HG02759 (cell line): ENCODE measurements at regions not wholly inside any gene's neighbourhood (a gene's known extent, or its start where the extent isn't known, plus 50 kb on each side); places are given as distances from the start of the nearest gene placed in this dataset.

Experiments used
- ATAC-seq: cut with Tn5 transposase; IDR thresholded peaks from one replicate; pipeline ENCODE4 v1.9.1; 2021; ENCODE audit warnings: mild to moderate bottlenecking, moderate library complexity; ENCODE audit not compliant: unreplicated experiment

DNA sequence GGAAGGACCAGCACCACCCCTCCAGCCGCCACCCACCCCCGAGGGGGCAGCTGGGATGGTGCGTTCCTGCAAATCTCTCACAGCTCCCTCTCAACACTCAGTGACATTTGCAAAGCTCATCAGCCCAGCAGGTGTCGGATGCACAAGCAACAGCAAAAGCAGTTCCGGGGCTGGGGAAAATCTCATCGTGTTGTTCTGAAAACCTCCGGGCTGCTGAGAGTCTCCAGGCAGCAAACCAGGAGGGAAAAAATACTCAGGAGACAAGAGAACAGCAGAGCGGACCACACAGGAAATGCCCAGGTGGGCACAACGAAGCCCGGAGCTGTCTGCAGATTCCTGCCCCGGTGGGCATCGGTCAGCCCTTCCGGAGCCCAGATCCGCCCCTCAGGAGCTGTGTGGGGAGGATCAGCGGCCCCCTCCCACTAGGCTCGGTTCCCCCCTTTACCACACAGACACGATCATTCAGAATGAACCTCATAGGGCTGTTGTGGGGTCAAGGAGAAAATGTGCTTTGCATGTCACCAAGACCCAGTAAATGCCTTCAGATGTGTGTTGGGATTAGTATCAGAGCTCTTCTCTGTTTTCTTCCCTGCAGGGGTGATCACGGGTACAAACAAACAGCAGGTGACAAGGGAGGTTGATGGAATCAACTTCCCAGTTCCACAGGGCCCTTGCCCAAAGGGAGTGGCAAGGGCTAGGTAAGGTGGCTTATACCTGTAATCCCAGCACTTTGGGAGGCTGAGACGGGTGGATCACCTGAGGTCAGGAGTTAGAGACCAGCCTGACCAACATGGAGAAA, 127.0 kb upstream of the TIAM1 start:
- ATAC-seq = no peak

DNA sequence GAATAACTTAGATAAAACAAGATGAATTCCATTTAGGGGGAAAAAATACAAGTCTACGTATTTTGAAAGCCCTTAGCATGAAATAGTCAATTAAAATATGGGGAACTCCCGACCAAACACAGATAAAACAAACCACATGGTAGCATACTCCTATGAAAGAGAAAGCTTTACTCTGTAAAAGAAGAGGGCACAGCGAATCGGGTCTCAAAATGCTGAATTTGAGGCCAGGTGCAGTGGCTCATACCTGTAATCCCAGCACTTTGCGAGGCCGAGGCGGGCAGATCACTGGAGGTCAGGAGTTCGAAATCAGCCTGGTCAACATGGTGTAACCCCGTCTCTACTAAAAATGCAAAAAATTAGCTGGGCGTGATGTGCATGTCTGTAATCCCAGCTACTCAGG, 116.9 kb upstream of the TIAM1 start:
- no peak for ATAC-seq

DNA sequence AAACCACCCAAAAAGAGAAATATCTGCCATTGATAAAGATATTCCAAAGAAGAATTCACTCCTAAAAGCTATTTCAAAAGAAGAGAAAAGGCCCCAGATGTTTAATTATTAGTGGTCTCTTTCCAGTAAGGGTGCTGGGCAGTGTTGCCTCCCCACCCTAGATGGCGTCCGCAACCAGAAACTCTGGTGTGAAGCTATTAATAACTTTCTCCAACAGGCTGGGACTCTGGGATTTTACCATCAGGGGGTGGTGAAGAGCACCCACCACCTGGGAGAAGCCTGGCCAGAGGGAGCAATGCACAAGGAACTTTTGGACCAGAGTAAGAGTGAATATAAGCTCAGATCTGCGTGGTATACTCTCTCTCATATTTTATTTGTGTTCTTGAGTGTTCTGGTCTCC, 115.4 kb upstream of the TIAM1 start:
- ATAC-seq = no peak

DNA sequence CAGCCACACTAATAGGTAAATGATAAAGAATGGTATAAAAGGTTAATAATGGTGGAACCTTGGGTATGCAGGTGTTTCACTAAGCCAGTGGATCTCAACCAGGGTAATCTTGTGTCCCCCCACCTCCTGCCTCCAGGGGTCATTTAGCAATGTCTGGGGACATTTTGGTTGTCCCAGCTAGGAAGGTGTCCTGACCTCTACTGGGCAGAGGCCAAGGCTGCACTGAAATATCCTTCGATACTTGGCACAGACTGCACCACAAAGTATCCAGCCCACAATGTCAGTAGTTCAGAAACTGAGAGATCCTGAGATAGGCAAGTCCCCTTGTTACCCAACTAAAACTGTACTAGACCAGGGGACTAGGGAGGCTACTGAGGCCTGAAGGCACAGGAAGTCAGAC, 113.6 kb upstream of the TIAM1 start:
- no peak for ATAC-seq

DNA sequence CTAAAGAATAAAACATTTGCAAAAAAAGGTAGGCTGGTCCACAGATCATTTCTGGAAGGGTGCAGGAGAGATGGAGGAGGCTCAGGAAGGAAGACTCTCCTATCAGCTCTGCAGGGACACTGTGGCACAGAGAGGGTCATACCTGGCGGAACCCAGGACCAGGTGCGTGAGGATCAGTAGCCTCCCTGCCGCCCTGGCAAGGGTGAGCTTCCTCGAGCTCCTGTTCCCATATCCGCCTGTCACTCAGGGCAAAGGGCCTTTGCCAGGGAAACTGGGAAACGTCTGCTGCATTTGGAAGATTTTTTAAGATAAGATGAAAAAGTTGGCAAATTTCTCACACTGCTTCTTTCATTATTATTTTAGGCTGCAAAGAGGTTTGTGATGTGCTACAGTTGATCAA, 112.1 kb upstream of the TIAM1 start:
- no peak for ATAC-seq

DNA sequence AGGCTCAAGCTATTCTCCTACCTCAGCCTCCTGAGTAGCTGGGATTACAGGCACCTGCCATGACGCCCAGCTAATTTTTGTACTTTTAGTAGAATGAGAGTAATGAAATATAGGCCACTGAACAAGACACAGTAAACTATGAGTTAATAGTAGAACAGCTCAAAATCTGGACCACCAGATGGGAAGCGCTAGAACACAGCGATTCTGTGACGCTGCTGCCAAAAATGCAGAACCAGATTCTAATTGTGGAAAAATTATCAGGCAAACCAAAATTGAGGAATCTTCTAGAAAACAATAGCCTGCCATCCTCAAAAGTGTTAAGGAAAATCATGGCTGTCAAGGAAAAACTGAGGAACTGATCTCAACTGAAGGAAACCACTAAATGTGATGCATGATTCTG, 111.4 kb upstream of the TIAM1 start:
- no peak for ATAC-seq

DNA sequence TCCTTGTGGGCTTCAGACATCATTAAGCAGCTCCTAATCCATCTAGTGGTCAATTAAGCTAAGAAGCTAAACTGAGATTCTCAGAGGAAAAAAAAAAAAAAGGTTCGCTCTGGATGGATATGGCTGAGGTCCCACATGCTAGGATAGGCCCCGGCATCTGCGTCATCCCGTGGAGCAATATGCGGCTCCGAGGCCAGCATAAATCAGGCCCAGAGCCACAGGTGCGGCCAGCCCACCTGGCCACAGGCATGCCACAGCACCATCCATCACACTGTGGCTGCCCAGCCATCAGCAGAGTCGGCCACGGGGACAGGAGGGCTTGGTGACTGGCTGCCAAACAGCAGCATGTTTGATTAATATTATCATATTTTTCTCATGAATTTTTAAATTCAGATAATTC, 106.9 kb upstream of the TIAM1 start:
- ATAC-seq = no peak

DNA sequence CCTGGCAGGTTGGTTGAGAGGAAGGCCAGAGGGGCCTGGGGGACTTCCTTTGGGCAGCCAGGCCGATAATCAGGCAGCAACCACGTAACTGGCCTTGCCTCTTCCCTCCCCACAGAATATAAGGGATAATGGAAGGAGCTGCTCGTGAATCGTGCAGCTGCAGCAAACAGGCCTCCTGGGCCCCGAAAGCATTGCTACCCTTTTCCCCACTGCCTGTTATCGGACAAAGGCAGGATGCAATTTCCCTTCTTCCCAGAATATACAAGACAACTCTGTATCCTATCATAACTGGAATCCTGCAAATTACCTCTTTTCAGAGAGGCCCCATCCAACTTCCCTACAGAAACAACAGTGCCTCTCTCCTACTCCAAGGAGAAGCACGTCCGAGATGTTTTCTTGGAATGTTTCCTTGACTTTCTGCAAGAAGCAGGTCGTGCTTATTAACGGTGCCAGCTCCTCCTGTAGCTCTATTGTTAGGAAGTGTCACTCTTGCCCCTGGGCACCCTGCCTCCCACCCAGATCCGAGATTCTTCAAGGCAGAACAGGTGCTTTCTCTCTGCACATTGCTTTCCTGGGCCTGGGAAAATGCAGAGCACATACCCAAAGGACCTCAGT, 106.0 kb upstream of the TIAM1 start:
- no peak for ATAC-seq

DNA sequence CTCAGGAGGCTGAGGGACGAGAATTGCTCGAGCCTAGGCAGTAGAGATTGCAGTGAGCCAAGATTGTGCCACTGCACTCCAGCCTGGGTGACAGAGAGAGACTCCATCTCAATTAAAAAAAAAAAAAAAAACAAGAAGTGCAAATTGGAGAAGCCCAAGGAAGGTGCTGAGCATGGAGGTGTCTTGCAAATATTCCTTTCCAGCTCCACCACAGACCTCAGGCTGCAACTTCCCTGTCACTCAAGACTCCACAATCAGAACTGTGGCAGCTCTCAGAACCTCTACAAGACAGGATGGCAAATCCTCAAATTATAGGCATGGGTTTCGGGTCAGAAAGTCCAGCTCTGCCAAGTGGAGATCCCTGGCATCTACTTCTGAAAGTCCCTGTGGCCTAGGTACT, 104.4 kb upstream of the TIAM1 start:
- no peak for ATAC-seq

DNA sequence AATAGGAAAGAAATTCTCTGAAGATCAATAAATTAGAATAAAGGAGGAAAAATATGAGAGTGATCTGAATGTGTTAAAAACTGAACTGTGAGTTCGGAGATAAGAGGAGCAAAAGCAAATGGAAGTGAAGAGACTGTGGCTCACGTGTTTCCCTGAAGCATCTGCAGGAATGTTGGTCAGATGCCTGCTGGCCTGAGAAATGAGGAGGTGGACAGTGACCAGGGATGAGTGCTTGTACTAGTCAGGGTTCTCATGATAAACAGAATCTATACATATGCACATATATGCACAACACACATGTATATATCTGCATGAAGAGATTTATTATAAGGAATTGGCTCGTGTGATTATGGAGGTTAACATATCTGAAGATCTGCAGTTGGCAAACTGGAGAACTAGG, 103.4 kb upstream of the TIAM1 start:
- ATAC-seq = no peak

DNA sequence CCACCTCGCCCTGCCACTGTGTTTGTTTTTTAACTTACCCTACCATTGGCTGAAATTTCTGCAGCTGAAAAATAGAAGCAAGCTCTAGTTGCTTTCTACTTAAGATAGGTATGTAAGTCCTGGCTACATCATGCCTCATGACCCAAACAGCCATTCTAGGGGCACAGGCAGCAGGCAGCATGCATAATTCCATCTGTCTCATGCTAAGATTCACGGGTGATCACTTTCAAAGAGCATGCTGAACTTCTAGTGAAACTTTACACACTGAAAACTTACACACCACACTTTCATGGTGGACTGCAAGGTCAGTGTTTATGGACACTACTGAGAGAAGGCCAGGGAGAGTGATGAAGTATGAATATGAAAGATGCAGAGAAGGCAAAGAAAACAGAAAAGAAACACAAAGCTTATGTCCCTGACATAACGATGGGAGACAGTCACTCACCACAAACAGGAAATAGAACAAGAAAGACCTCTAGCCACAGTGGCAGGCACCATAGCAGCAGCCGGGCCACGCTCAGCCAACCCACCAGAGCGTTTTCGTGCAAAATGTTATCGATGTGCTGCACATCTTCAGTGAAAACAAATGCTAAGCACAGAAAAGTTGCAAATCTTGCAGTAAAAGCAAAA, 102.3 kb upstream of the TIAM1 start:
- ATAC-seq = peak; percentile 74

DNA sequence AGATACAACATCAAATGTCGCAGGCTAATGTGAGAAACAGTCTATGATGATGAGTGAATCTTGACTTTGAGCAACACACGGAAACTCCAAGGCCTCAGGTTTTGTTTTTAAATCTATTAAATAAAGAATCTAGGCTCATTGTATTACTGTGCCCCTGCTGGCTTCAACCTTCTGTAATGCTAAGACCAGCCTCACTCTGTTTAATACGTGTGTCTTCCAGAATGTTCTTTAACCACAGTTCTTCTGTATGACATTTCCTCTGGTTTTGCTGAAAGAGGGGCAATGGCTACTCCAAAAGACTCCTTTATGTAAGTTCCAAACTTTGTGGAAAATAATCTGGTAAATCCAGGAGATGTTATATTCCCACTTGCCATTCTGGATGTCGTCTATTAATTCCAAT, 101.1 kb upstream of the TIAM1 start:
- ATAC-seq = no peak

DNA sequence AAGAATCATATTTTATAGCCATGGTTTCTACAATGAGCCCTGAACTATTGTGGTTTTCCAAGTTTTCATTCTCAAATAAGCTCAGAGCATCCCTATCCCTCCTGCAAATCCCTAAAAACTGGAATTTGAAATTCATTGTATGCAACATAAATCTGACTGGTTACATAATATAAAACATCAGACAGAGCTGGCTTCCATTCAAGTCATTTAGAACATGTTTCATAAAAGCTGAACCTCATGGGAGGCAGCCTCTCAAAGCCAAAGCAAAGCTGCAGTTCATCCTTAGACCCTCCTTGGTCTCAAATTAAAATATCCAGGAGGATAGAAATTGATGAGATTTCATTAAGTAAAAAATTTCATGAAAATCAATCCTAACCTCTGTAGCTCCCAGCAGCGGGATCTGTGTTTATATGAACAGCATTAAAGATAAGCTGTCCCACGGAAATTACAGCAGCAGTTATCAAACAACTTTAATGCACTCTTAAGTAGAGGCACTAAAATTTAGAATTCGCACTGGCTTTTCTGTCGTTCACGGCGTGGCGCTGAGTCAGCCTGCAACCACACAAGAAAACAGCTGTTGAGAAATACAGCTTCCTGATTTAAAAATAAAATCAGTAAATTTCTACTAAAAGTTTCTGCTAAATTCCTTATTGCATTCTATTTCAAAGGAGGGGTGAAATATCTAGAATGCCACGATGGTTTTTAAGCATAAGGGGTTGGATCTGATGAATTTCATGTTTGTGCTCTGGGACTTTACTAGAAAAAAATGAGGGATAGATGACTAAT, 99.9 kb upstream of the TIAM1 start:
- ATAC-seq = no peak

DNA sequence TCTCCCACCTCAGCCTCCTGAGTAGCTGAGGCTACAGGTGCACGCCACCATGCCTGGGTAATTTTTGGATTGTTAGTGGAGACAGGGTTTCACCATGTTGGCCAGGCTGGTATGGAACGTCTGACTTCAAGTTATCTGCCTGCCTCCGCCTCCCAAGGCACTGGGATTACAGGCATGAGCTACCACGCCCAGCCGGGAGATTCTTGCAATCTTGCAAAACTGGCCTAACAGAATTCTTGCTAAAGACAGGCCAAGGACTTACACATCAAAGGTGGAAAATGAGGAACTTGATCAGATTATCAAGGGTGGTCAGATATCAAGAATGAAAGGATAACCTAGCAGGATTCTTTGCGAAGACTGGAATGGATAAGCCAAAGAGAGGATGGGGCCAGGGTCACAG, 98.3 kb upstream of the TIAM1 start:
- no peak for ATAC-seq

DNA sequence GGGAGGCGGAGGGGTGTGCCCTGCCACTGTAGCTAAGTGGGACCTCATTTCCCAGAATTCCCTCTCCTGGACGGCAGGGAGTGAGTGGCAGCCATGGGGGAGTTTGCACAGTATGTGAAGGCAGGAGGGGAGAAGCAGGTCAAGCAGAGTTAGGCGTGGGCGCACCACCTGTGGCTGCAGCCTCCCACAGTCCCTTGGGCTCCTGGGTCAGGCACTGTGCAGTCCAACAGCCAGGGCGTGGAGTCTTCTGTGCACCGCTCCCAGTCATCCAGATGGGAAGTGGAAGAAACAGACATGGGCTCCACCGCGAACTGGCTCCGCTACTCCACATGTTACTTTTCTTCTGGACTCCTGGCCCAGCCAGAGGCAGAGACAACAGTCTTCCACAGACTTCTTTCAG, 85.4 kb upstream of the TIAM1 start:
- no peak for ATAC-seq

DNA sequence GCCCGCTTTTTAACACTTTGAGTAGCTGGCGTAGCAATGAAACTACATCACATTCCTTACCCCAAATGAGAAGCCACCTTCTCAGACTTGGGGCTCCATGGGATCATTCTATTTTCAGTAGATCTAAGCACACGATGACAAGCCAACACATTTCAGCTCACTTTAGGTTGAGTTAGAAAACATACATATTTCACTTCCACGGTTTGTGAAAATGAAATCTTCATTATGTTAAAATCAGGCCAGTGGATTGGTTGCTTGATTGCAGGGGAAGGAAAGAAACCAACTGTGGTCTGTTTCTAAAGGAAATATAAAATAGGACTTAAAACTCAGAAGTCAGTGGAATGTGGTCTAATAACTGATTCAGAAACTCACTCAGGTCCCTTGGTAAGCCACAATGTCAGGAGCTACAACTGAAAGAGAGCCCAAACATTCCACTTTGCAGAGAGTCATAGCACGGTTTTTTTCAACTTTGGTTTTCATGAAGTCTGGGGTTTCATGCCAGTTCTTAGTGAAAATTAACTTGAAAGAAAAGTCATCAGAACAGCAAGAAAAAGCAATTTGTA, 82.3 kb upstream of the TIAM1 start:
- ATAC-seq = no peak

DNA sequence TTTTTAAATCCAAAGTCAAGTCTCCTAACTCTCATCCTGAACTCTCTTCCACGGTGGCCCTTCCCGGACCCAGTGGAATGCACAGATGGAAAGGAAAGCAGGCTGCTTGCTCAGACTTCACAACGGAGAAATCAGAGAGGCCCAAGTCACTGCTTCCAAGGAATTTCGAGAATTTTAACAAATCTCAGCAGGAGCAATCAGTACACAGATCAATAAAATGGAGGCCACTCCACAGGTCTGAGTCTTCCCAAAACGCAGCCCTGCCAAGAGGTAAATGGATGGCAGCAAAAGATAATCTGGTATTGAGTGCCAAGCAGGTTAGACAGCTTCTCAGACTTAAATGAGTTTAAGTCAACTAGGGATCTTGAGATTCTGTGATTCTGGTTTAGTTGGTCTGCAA, 81.1 kb upstream of the TIAM1 start:
- ATAC-seq = no peak

DNA sequence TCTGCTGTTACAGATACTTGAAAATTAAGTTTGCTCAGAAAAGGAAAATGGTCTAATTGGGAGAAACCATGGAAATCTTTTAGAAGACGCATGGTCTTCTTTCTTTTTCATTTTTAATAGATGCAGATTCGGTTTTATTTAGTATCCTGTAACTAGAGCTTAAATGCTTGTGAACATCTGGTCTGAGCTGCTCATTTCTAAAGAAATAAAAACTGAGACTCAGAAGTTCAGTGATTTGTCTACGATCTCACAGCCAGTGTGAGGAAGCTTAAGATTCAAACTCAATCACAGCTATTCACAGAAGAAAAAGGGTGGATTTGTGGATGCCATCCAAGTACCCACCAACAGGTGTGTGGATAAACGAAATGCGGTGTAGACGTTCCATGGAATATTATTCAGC, 80.0 kb upstream of the TIAM1 start:
- no peak for ATAC-seq

DNA sequence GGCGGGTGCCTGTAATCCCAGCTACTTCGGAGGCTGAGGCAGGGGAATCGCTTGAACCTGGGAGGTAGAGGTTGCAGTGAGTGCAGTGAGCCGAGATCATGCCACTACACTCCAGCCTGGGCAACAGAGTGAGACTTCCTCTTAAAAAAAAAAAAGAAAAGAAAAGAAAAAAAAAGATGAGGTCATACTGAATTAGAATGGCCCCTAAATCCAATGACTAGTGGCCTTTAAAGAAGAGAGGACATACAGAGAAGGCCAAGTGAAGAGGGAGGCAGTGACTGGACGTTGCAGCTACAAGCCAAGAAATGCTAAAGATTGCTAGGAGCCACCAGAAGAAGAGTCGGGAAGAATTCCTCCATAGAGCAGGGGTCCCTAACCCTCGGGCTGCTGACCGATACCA, 76.9 kb upstream of the TIAM1 start:
- ATAC-seq = no peak

DNA sequence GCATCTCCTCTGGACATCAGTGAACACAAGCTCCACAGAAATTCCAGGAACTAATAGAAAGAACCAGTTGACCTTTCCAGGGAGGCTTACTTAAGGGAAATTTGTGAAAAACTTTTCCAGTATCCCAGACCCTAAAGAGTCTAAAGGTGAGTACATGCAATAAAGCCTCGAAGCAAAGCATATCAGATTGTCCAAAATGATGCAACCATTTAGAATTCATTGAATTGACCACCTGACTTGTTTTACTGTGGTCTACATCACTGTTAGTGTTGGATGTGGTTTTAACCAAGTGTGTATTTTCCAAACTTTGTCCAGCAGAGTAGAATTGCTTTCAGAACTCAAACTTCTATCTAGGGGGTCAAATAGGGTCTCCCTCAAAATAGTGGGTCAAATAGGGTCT, 76.3 kb upstream of the TIAM1 start:
- no peak for ATAC-seq

DNA sequence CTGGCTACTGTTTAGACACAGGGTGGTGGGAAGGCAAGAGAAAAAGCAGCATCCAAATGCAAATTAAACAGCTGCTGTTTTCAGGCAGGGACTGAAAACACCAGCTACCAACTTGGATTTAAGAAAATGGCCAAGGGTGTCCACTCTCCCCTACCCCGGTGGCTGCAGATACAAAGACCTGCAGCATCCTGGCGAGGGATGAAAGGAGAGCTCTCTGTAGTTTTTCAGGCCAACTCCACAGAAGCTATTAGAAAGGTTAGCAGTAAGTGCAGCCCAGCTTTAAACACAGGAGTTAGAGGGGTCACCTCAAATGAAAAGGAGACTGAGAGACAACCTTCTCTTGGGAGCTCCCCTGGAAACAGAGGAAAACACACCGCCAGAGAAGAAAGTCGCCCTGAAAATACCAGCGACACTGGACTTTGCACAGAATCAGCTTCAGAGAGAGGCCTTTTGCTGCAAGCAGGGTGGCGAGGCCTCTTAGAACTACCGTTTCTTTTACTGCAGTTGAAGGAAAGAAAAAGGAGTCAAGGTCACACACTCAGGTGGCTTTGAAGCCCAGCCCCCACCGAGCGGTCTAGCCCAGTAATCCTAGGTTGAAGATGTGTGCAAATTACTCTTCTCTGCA, 74.4 kb upstream of the TIAM1 start:
- no peak for ATAC-seq
